ENCODE measurements at regions not wholly inside any gene's neighbourhood (a gene's known extent, or its start where the extent isn't known, plus 50 kb on each side); places are given as distances from the start of the nearest gene placed in this dataset.
A peak's percentile ranks its signal among the peaks of the same experiment; 100 is the strongest.

- intact Hi-C loops (cut with DNase I) = no loop called here
- TF ChIP-seq CTCF (IDR thresholded peaks at IDR 0.05) = no peak
- Histone ChIP-seq H3K4me3 (no peak overlapping the region), H3K36me3 (no peaks in the 10 kb centered on the region), H3K27ac (no peak overlapping the region), H3K9ac (ENCODE audit: low read depth in 2 of 2, low read length in 2 of 2) (no peak overlapping the region), H3K9me3 (no peaks in the 10 kb centered on the region), H3K27me3 (no peaks in the 10 kb centered on the region), H3K4me1 (no peaks in the 10 kb centered on the region)
- peak; percentile 1 for DNase-seq
Measured at GRCh38 chr6:167590193-167590592, 236.5 kb upstream of the AFDN start.

Measured in colonic mucosa (tissue), 4 donors.